ENCODE measurements at regions not wholly inside any gene's neighbourhood (a gene's known extent, or its start where the extent isn't known, plus 50 kb on each side); places are given as distances from the start of the nearest gene placed in this dataset.

DNA sequence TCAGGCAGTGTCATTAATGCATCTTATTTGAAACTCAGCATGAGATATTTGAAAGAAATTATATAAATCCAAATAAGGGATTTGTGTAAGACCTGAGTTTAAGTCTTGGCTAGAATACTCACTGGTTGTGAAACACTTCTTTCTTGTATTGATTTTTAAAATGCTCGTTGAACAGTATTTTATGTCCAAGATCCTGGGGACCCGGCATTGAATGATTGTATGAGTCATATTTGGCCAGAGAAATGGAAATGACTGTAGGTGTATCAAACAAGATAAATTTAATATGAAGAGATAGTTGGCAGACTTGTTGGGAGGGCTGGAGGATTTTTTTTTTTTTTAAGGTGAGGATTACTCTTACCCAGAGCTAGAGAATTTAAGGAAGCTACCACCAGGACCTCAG lies 606.1 kb upstream of the CPEB2 start:
- TF ChIP-seq, protein P1, sequence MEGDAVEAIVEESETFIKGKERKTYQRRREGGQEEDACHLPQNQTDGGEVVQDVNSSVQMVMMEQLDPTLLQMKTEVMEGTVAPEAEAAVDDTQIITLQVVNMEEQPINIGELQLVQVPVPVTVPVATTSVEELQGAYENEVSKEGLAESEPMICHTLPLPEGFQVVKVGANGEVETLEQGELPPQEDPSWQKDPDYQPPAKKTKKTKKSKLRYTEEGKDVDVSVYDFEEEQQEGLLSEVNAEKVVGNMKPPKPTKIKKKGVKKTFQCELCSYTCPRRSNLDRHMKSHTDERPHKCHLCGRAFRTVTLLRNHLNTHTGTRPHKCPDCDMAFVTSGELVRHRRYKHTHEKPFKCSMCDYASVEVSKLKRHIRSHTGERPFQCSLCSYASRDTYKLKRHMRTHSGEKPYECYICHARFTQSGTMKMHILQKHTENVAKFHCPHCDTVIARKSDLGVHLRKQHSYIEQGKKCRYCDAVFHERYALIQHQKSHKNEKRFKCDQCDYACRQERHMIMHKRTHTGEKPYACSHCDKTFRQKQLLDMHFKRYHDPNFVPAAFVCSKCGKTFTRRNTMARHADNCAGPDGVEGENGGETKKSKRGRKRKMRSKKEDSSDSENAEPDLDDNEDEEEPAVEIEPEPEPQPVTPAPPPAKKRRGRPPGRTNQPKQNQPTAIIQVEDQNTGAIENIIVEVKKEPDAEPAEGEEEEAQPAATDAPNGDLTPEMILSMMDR (IDR thresholded peaks at IDR 0.05; ENCODE audit: low read depth, low read length) = no peak
- Histone ChIP-seq H3K27me3 (ENCODE audit: control insufficient read depth, insufficient read depth, low read length) (no peaks in the 10 kb centered on the region), H3K27ac (ENCODE audit: low read depth, low read length) (no peak overlapping the region), H3K9me3 (ENCODE audit: control insufficient read depth, insufficient read depth, low read length) (no peaks in the 10 kb centered on the region), H3K4me3 (ENCODE audit: low read depth, low read length) (no peak overlapping the region)
- CTCF ChIA-PET = no interaction called here
- no peak for DNase-seq (ENCODE audit: low read depth, low spot score)
- POLR2A ChIA-PET = no interaction called here

- no peak overlapping the region for H3K4me3 ChIP-seq (ENCODE audit: low read depth, low read length)
- ChIA-PET POLR2A (no interaction called here), CTCF (no interaction called here)
- no peaks in the 10 kb centered on the region for H3K27me3 ChIP-seq (ENCODE audit: control insufficient read depth, insufficient read depth, low read length)
- TF ChIP-seq, protein P1 (IDR thresholded peaks at IDR 0.05; ENCODE audit: low read depth, low read length) = no peak
- no peak for DNase-seq (ENCODE audit: low read depth, low spot score)
- H3K9me3 ChIP-seq (ENCODE audit: control insufficient read depth, insufficient read depth, low read length) = no peaks in the 10 kb centered on the region
- H3K27ac ChIP-seq (ENCODE audit: low read depth, low read length) = no peak overlapping the region
These were observed 602.4 kb upstream of the CPEB2 start for GRCh38 chr4:14399848-14400247.

DNA sequence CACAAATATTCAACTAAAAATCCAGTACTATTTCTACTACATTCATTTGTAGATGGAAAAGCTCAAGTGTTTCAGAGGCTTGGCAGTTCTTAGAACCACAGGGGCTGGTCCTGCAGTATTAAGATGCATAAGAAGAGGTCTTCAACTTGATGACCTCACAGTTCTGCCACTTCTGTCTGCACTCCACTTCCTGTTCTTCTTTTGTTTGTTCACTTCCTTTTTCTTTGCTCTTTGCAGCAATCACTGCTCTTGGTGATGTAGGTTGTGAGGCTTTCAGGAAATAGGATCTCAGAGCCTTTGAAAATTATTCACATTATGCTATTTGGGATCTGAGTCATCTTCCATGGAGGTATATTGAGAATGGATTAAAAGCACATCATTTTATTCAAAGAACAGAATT lies 602.0 kb upstream of the CPEB2 start:
- TF ChIP-seq, protein P1 (IDR thresholded peaks at IDR 0.05; ENCODE audit: low read depth, low read length) = no peak
- CTCF ChIA-PET = no interaction called here
- no peak overlapping the region for H3K27ac ChIP-seq (ENCODE audit: low read depth, low read length)
- DNase-seq (ENCODE audit: low read depth, low spot score) = no peak
- no peaks in the 10 kb centered on the region for H3K27me3 ChIP-seq (ENCODE audit: control insufficient read depth, insufficient read depth, low read length)
- H3K9me3 ChIP-seq (ENCODE audit: control insufficient read depth, insufficient read depth, low read length) = no peaks in the 10 kb centered on the region
- no peak overlapping the region for H3K4me3 ChIP-seq (ENCODE audit: low read depth, low read length)
- POLR2A ChIA-PET = no interaction called here

DNA sequence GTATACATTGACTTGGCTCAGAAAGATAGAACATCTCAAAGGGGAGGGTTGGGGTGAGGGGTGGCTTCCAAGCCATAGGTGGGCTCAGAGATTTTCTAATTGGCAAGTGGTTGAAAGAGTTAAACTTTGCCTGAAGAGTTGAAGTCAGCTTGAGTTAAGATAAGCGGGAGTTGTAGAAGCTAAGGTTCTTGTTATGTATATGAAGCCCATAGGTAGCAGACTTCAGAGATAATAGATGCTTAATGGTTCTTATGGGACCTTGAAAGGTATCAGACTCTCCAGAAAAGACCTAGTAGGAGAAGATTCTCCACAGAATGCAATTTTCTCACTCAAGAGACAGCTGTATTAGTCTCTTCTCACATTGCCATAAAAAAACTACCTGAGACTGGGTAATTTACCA lies 599.1 kb upstream of the CPEB2 start:
- Histone ChIP-seq H3K9me3 (ENCODE audit: control insufficient read depth, insufficient read depth, low read length) (no peaks in the 10 kb centered on the region), H3K4me3 (ENCODE audit: low read depth, low read length) (no peak overlapping the region), H3K27ac (ENCODE audit: low read depth, low read length) (no peak overlapping the region), H3K27me3 (ENCODE audit: control insufficient read depth, insufficient read depth, low read length) (no peaks in the 10 kb centered on the region)
- ChIA-PET POLR2A (no interaction called here), CTCF (no interaction called here)
- no peak for DNase-seq (ENCODE audit: low read depth, low spot score)
- TF ChIP-seq, protein P1 (IDR thresholded peaks at IDR 0.05; ENCODE audit: low read depth, low read length) = no peak

DNA sequence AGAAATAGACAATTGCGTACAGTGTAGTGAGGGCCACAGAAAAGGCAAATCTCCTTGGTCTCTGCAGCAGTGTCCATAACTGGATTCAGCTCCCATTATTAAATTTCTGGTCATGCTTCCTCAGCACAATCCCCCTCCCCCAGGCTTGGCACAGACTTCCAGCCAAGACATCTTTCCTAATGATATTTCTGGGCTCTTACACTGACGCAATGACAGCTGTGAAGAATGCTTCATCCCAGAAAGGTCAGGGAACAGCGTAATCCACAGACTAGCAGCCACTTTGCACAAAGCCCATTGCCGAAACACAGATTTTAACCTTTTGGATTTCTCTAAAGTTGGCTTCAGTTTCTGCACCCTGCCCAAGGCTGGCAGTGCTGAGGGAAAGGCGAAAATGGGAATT lies 597.6 kb upstream of the CPEB2 start:
- CTCF ChIA-PET = no interaction called here

More for the DNA sequence above, 597.6 kb upstream of the CPEB2 start:
- Histone ChIP-seq H3K27ac (ENCODE audit: low read depth, low read length) (no peak overlapping the region), H3K9me3 (ENCODE audit: control insufficient read depth, insufficient read depth, low read length) (no peaks in the 10 kb centered on the region), H3K4me3 (ENCODE audit: low read depth, low read length) (no peak overlapping the region), H3K27me3 (ENCODE audit: control insufficient read depth, insufficient read depth, low read length) (no peaks in the 10 kb centered on the region)
- TF ChIP-seq, protein P1 (IDR thresholded peaks at IDR 0.05; ENCODE audit: low read depth, low read length) = no peak
- POLR2A ChIA-PET = no interaction called here
- DNase-seq (ENCODE audit: low read depth, low spot score) = no peak
